ENCODE measurements at regions not wholly inside any gene's neighbourhood (a gene's known extent, or its start where the extent isn't known, plus 50 kb on each side); places are given as distances from the start of the nearest gene placed in this dataset.
"Not testable (repeated sequence)": the region's sequence is repeated elsewhere in the genome, so short reads cannot be mapped to it uniquely, and the experiment has no call there.

GRCh38 chr20:29743101-29743931 lies 1514.1 kb upstream of the DEFB115 start:
- Histone ChIP-seq H3K27ac (no peak overlapping the region), H3K9me3 (replicated peaks in 1 of 3) (no peaks in the 10 kb centered on the region), H3K27me3 (no peaks in the 10 kb centered on the region), H3K4me3 (no peak overlapping the region), H3K36me3 (replicated peaks in 1 of 2) (no peaks in the 10 kb centered on the region), H3K4me1 (replicated peaks in 1 of 2) (no peaks in the 10 kb centered on the region)
- no peak for DNase-seq
- TF ChIP-seq CTCF (IDR thresholded peaks at IDR 0.05) (no peak), POLR2A (IDR thresholded peaks at IDR 0.05) (no peak)
- intact Hi-C loops (cut with DNase I) = no loop called here
- 29 to 72% (median 54%) methylated on average over 18 to 80 of the region's 80 CpGs for WGBS, 4 donors

GRCh38 chr20:29744071-29744470 lies 1513.4 kb upstream of the DEFB115 start:
- no peaks in the 10 kb centered on the region for H3K9me3 ChIP-seq (replicated peaks in 1 of 3)

GRCh38 chr20:29745534-29746245 lies 1511.8 kb upstream of the DEFB115 start:
- H3K9me3 ChIP-seq (replicated peaks in 1 of 3); H3K36me3 ChIP-seq (replicated peaks in 1 of 2); H3K4me1 ChIP-seq (replicated peaks in 1 of 2); H3K4me3 ChIP-seq; intact Hi-C loops (cut with DNase I); H3K27ac ChIP-seq; DNase-seq; H3K27me3 ChIP-seq: not testable (repeated sequence)
- WGBS, 4 donors = 79 to 86% (median 83%) methylated on average over 19 to 26 of the region's 26 CpGs

More at GRCh38 chr20:29744071-29744470, 1513.4 kb upstream of the DEFB115 start:
- 31 to 74% (median 55%) methylated on average over 16 to 38 of the region's 38 CpGs for WGBS, 4 donors
- no peak overlapping the region for H3K4me3 ChIP-seq
- H3K36me3 ChIP-seq (replicated peaks in 1 of 2) = no peaks in the 10 kb centered on the region
- intact Hi-C loops (cut with DNase I) = no loop called here
- TF ChIP-seq POLR2A (IDR thresholded peaks at IDR 0.05) (no peak), CTCF (IDR thresholded peaks at IDR 0.05) (no peak)
- H3K27me3 ChIP-seq = no peaks in the 10 kb centered on the region
- H3K4me1 ChIP-seq (replicated peaks in 1 of 2) = no peaks in the 10 kb centered on the region
- DNase-seq = no peak
- H3K27ac ChIP-seq = no peak overlapping the region

GRCh38 chr20:29750268-29750899 lies 1507.1 kb upstream of the DEFB115 start:
- Histone ChIP-seq H3K4me3 (no peak overlapping the region), H3K27me3 (no peaks in the 10 kb centered on the region), H3K9me3 (replicated peaks in 1 of 3) (no peaks in the 10 kb centered on the region), H3K27ac (no peak overlapping the region), H3K36me3 (replicated peaks in 1 of 2) (no peaks in the 10 kb centered on the region), H3K4me1 (replicated peaks in 1 of 2) (no peaks in the 10 kb centered on the region)
- DNase-seq = no peak
- TF ChIP-seq POLR2A (IDR thresholded peaks at IDR 0.05) (no peak), CTCF (IDR thresholded peaks at IDR 0.05) (no peak)
- intact Hi-C loops (cut with DNase I) = no loop called here
- WGBS, 4 donors = 88 to 93% (median 89%) methylated on average over 31 to 33 of the region's 33 CpGs

- H3K27me3 ChIP-seq; H3K4me3 ChIP-seq; H3K27ac ChIP-seq; H3K4me1 ChIP-seq (replicated peaks in 1 of 2); H3K36me3 ChIP-seq (replicated peaks in 1 of 2); H3K9me3 ChIP-seq (replicated peaks in 1 of 3); intact Hi-C loops (cut with DNase I); DNase-seq: not testable (repeated sequence)
- 24 to 52% (median 34%) methylated on average over 21 to 24 of the region's 24 CpGs for WGBS, 4 donors
Observed at GRCh38 chr20:29752644-29753425, 1504.6 kb upstream of the DEFB115 start.

GRCh38 chr20:29753426-29753746 lies 1504.1 kb upstream of the DEFB115 start:
- 14 to 62% (median 43%) methylated on average over 15 of the region's 15 CpGs for WGBS, 4 donors
- intact Hi-C loops (cut with DNase I); H3K4me3 ChIP-seq; H3K4me1 ChIP-seq (replicated peaks in 1 of 2); DNase-seq; H3K27ac ChIP-seq; H3K27me3 ChIP-seq; H3K9me3 ChIP-seq (replicated peaks in 1 of 3); H3K36me3 ChIP-seq (replicated peaks in 1 of 2): not testable (repeated sequence)

GRCh38 chr20:29753879-29754278 lies 1503.6 kb upstream of the DEFB115 start:
- DNase-seq; H3K9me3 ChIP-seq (replicated peaks in 1 of 3); H3K4me3 ChIP-seq; intact Hi-C loops (cut with DNase I); H3K4me1 ChIP-seq (replicated peaks in 1 of 2); H3K36me3 ChIP-seq (replicated peaks in 1 of 2); H3K27ac ChIP-seq; H3K27me3 ChIP-seq: not testable (repeated sequence)
- WGBS, 4 donors = 68 to 92% (median 78%) methylated on average over 19 of the region's 19 CpGs

Data from adrenal gland (tissue), 9 donors.